ENCODE measurements at regions not wholly inside any gene's neighbourhood (a gene's known extent, or its start where the extent isn't known, plus 50 kb on each side); places are given as distances from the start of the nearest gene placed in this dataset.

DNA sequence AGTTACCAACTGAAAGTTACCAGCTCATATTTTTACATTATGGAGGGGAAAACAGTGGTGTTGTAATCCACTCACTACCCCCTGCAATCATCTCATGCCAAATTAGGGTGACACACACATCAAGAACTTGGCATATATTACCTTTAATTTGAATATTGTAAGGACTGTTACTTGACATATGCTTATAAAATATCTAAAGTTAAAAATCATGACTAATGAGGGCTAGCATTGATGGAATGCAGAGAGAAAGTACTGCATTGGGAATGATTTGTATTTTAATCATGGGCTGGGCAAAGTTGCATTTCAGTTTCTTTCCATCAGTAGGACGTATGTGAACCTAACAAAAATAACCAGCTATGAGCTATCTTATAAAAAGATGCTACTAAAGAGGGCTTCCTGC is 517.5 kb upstream of the GRIA3 start:
- Histone ChIP-seq H3K27ac (no peak overlapping the region), H3K9me3 (no peaks in the 10 kb centered on the region), H3K4me3 (no peak overlapping the region), H3K4me1 (no peaks in the 10 kb centered on the region), H3K36me3 (no peaks in the 10 kb centered on the region), H3K27me3 (no peaks in the 10 kb centered on the region)
- WGBS (ENCODE audit: insufficient coverage, low coverage, low lambda C conversion rate, missing lambda C conversion rate), result 25% methylated on average over 1 of the region's 1 CpG
- no peak for TF ChIP-seq POLR2A (IDR thresholded peaks at IDR 0.05)
- no peak for TF ChIP-seq CTCF (IDR thresholded peaks at IDR 0.05)
- no peak for DNase-seq
- intact Hi-C loops (cut with DNase I), result no loop called here
- ATAC-seq, result no peak

DNA sequence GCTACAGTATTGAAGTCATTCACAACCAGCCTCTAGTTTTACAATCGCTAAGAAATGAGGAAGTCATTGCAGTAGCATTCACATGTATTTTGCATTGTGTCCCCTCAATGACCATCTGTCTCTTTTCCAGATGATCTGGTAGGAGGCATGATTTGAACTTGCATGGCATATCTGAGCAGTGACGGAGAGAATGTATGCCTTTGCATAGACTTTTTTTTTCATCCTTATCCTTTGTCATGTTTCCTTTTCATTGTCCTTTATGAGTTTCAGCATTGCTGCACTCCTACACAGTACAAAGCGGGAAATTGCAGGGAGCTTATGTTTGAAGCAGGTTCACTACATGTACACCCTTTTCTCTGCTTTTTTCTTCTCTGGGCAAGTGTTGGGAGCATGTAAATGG is 516.4 kb upstream of the GRIA3 start:
- H3K36me3 ChIP-seq, result no peaks in the 10 kb centered on the region
- TF ChIP-seq CTCF (IDR thresholded peaks at IDR 0.05), result no peak
- TF ChIP-seq POLR2A (IDR thresholded peaks at IDR 0.05), result no peak
- no peak for ATAC-seq
- intact Hi-C loops (cut with DNase I), result no loop called here
- no peaks in the 10 kb centered on the region for H3K9me3 ChIP-seq
- WGBS (ENCODE audit: insufficient coverage, low coverage, low lambda C conversion rate, missing lambda C conversion rate), result 52% methylated on average over 3 of the region's 3 CpGs
- no peak for DNase-seq
- no peak overlapping the region for H3K27ac ChIP-seq
- H3K4me3 ChIP-seq, result no peak overlapping the region
- no peaks in the 10 kb centered on the region for H3K27me3 ChIP-seq
- H3K4me1 ChIP-seq, result no peaks in the 10 kb centered on the region

- 57% methylated on average over 1 of the region's 1 CpG for WGBS (ENCODE audit: insufficient coverage, low coverage, low lambda C conversion rate, missing lambda C conversion rate)
- ATAC-seq (no peak), DNase-seq (no peak)
- Histone ChIP-seq H3K36me3 (no peaks in the 10 kb centered on the region), H3K9me3 (no peaks in the 10 kb centered on the region), H3K27ac (no peak overlapping the region), H3K4me3 (no peak overlapping the region), H3K27me3 (no peaks in the 10 kb centered on the region), H3K4me1 (no peaks in the 10 kb centered on the region)
- intact Hi-C loops (cut with DNase I), result no loop called here
- no peak for TF ChIP-seq CTCF (IDR thresholded peaks at IDR 0.05)
- TF ChIP-seq POLR2A (IDR thresholded peaks at IDR 0.05), result no peak
Observed at GRCh38 chrX:122703762-122704161, 480.3 kb upstream of the GRIA3 start.

DNA sequence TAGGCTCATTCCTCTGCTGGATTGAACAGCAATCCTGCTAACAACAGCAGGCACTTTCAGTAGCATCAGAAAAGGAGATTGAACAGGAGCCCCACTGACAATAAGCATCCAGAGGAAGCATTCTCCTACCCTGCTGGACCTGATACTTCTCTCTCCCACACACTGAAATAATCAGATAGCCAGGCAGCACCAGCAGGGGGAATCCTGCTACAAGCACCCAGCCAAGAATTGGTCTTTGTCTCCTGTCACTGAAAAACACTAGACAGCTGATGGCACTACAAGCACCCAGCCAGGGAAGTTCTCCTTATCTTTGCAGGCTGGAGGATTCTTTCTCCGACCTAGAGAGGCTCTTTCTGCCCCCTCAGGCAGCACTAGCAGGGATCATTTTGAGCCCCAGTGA is 444.3 kb upstream of the GRIA3 start:
- no peak overlapping the region for H3K27ac ChIP-seq
- no peak for TF ChIP-seq POLR2A (IDR thresholded peaks at IDR 0.05)
- TF ChIP-seq CTCF (IDR thresholded peaks at IDR 0.05), result peak in 1 of 4 donors; percentile 12
- no peak overlapping the region for H3K4me3 ChIP-seq
- H3K4me1 ChIP-seq, result no peaks in the 10 kb centered on the region
- DNase-seq (no peak), ATAC-seq (peak in 2 of 4 donors; percentile 32 to 42)
- WGBS (ENCODE audit: insufficient coverage, low coverage, low lambda C conversion rate, missing lambda C conversion rate), result 0% methylated on average over 1 of the region's 1 CpG
- no peaks in the 10 kb centered on the region for H3K27me3 ChIP-seq
- H3K9me3 ChIP-seq, result no peaks in the 10 kb centered on the region
- H3K36me3 ChIP-seq, result no peaks in the 10 kb centered on the region
- intact Hi-C loops (cut with DNase I), result no loop called here

DNA sequence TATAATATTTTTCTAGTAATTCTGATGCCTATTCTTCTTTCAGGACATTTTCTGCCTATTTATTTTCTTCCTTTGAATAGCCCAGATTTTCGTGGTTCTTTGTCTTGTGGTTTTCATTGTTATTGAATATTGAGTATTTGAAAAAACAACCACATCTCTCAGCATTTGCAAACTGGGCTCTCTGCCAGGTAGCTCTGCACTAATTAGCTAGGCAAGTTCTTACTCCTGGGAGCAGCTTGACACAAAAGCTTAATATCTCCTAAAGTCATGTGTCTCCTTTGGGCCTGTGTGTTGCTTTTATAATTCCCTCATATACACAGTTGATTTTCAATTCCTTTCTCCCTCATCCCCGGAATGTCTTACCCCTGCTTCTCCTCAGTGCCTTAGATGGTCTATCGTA is 413.5 kb upstream of the GRIA3 start:
- Histone ChIP-seq H3K27me3 (no peaks in the 10 kb centered on the region), H3K4me1 (no peaks in the 10 kb centered on the region), H3K9me3 (no peaks in the 10 kb centered on the region), H3K4me3 (no peak overlapping the region), H3K27ac (no peak overlapping the region), H3K36me3 (no peaks in the 10 kb centered on the region)
- TF ChIP-seq CTCF (IDR thresholded peaks at IDR 0.05), result no peak
- TF ChIP-seq POLR2A (IDR thresholded peaks at IDR 0.05), result no peak
- intact Hi-C loops (cut with DNase I), result no loop called here
- 37% methylated on average over 3 of the region's 3 CpGs for WGBS (ENCODE audit: insufficient coverage, low coverage, low lambda C conversion rate, missing lambda C conversion rate)
- DNase-seq (no peak), ATAC-seq (no peak)
